G401 (cell line): ENCODE measurements at regions not wholly inside any gene's neighbourhood (a gene's known extent, or its start where the extent isn't known, plus 50 kb on each side); places are given as distances from the start of the nearest gene placed in this dataset.

Experiments used
- DNase-seq: peaks from one replicate; pipeline ENCODE4 v3.0.0-alpha.2; 2015; ENCODE audit warnings: low spot score
- in situ Hi-C: cut with HindIII; loops from 2 replicates; pipeline ENCODE4 v1.10.0; 2016; ENCODE audit warnings: low sequenced_read_pairs, mixed read lengths

DNA sequence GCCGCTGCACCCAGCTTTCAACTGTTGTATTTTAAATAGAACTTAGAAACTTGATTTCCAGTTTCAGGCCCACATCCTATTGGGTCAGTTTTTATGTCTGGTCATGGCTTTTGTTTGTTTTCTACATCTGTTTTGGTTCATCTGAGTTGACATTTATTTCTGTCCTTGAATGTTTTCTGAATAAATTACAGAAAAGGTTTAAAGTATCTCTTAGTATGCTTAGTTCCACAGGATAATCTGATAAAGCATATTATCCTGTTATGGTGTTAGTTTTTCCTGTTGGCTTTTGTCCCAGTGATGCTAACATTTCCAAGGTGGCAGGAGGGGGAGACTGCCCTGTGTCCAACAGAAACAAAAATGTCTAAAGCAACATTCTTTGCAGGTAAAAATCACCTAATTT lies 733.2 kb downstream of the INHBA start:
- in situ Hi-C loops: no loop called here
- no peak for DNase-seq

DNA sequence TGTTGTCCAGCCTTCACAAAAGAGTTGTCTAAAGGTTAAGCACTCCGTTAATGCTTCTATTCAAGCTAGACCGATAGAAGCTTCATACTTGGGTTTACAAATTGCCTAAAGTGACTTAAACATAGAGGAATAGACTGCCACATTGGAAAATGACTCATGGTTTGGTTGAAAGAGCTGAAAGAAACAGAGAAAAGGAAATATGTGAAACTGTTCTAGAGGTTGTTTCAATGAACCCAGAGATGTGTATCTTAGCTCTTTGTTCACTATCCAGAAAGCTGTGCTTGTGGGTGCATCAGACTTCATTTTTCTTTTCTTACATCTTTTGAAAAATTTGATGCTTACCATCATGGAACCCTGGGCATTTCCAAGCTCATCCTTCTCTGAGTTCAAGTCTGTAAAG lies 736.2 kb downstream of the INHBA start:
- DNase-seq: no peak
- in situ Hi-C loops: no loop called here

DNA sequence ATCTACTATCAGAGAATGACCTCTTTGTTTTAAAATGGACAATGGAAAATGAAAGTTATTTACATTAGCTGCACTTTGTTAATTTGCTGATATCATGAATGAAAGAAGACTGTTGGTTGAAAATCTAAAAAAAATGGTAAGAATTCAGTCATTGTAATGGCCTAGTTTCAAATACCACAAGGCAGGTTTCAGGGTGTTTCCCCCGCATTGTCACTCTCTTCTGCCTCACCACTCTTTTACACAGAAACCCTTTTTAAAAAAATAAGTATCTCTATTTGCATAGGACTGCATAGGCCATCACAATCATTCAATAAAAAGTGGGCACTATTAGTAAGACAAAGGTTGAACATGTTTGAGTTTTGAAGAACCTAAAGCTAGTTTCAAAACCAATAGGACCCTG lies 737.1 kb downstream of the INHBA start:
- in situ Hi-C loops: no loop called here
- no peak for DNase-seq

DNA sequence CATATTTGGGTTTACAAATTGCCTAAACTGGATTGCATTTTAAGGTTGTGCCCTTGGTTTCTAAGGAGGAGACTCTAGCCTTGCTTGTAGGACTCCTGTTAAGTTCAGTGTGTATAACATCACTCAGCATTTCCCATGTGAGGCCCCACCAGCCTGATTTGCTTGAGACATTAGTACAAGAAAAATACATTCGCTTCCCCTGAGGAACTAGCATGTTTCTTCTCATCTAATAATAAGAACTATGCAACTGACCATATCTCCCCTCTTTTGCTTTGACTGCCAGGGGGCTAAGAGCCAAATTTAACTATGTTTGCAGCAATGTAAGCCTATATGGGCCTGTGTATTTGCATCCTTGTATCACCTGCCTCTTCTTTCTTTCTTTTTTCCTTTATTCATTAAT lies 737.9 kb downstream of the INHBA start:
- no peak for DNase-seq
- in situ Hi-C loops: no loop called here

DNA sequence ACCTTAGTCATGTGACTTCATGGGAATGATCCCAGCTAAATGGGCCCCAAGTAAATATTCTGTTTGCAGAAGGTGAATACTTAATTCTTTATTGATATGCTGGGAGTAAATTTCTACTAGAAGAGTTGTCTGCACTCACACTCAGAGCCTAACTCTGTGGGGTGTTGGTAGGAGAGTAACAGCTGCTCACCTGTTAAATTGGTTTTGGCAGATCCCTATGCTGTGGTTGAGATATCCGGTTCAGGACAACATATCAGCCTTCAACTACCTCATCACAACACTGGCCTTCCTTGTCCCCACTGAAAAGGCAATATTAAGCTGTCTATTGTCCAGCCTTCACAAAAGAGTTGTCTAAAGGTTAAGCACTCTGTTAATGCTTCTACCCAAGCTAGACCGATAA lies 738.3 kb downstream of the INHBA start:
- in situ Hi-C loops: no loop called here
- DNase-seq: no peak

DNA sequence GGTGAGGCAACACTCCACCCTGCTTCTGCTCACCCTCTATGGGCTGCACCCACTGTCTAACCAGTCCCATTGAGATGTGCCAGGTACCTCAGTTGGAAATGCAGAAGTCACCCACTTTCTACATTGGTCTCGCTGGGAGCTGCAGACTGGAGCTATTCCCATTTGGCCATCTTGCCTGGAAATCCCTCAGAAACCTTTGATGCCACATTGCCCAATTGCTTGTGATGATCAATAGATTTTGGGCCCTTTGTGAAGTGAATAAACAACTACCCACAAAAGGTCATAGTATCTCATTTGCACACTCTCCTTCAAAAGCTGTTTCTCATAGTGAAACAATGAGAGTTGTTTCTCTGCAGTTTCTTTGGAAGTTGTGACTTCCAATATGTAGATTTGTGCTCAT lies 742.9 kb downstream of the INHBA start:
- in situ Hi-C loops: no loop called here

DNA sequence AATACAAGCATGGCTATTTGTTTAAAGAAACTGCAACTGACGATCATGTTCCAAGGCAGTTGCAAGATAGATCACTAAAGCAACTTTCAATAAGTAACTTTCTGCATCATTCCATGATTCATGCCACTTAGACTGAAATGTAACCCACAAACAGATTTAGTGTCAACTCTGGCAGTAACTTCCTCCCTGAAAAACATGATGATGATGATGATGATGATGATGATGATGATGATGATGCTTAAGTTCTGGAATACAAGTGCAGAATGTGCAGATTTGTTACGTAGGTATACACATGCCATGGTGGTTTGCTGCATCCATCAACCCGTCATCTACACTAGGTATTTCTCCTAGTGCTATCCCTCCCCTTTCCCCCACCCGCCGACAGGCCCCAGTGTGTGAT lies 754.7 kb downstream of the INHBA start:
- in situ Hi-C loops: no loop called here
- no peak for DNase-seq

More for the DNA sequence above, 742.9 kb downstream of the INHBA start:
- no peak for DNase-seq

DNA sequence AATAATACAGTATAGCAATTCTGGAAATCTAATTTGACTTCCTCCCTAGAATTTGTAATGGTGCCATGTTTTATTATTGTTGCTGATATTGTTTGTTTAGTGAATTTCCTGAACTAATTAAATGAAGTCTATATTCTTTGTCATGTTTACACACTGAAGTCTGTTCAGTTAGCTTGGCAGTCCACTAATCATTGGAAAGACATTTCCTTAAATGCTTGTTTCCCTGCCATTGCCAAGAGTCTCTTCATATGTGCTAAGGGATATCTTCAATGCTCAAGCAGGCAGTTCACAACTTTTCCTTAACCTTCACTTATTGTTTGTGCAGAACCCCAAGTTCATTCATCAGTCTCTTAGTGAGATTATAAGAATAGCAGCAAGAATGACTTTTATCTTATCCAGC lies 755.3 kb downstream of the INHBA start:
- no peak for DNase-seq
- in situ Hi-C loops: no loop called here

DNA sequence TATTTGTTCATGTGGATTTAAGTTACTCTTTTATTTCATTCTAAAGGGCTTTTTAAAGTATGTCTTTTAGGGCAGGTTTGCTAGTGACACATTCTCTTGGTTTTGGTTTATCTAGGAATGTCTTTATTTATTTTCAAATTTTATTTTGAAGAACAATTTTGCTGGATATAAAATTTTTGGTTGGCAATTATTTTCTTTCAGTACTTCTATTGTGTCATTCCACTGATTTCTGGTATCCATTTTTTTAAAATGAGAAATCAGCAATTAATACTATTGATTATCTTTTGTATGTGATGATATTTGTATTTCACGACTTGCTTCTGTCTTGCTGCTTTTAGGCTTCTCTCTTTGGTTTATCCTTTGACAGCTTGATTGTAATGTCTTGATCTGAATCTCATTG lies 756.3 kb downstream of the INHBA start:
- in situ Hi-C loops: no loop called here
- no peak for DNase-seq

DNA sequence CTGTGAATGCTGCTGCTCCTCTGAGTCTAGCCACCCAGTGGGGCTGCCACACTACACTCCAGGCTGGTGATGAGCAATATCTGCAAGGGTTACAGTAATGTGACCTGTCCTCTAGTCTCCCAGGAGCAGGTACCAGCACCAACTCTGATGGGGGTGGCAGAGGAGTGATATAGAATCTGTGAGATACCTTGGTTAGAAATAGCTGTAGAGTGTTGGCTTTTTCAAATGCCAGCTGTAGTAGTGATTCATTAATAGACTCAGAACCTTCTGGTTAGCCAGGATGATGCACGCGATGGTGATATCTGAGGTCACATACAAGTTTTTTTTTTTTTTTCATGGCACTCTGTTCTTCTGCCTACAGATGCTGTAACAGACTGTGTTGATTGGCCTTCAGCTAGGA lies 757.1 kb downstream of the INHBA start:
- in situ Hi-C loops: no loop called here

DNA sequence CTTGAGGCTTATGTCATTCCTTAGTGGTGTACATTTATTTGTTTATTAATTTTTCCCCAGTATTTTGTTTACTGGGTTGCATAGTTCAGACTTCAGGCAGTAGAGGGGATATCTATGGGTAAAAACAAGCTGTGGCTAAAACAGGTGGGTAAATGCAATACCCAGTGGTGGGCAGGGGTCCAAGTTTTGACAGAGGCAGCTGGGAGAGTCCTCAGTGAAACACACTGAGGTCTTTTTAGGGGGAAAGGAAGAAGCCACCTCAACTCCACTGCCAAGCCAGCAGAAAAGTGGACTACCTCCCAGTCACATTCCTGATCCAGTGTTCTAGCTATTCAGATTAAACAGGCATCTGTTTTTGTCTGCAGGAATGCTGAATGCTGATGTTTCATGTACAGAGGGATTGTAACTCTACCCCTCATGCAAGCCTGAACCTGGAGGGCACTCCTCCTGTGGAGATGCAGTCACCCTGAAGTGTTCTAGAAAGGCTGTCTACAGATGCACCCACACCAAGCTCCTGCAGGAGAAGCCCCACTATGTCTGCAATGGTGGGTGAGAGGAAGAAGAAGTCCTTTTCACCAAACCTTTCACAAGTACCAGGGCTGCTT lies 757.8 kb downstream of the INHBA start:
- in situ Hi-C loops: no loop called here
- DNase-seq: no peak

More for the DNA sequence above, 757.1 kb downstream of the INHBA start:
- DNase-seq: no peak

DNA sequence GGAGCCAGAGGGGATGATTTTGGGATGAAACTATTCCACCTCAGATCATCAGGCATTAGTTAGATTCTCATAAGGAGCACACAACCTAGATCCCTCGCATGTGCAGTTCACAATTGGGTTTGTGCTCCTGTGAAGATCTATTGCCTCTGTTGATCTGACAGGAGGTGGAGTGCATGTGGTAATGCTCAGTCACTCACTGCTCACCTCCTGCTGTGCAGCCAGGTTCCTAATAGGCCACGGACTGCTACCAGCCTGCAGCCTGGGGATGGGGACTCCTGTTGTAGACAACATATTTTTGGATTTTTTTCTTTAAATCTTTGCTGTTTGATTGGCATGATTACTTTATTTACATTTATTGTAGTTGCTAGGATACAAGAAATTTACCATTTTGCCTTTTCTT lies 765.0 kb downstream of the INHBA start:
- in situ Hi-C loops: no loop called here

DNA sequence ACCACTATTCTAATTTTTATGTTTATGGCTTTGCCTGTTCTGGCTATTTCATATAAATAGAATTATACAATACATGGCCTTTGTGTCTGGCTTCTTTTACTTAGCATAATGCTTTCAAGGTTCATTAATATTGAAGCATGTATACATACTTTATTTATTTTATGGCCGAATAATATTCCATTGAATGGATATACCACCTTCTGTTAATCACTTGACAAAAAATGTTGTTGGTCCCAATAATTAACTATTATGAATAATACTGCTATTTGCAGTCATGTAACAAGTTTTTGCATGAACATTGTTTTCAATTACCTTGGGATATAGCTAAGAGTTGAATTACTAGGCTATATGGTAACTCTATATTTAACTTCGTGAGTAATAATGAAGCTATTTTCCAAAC lies 767.5 kb downstream of the INHBA start:
- no peak for DNase-seq

More for the DNA sequence above, 765.0 kb downstream of the INHBA start:
- DNase-seq: no peak

DNA sequence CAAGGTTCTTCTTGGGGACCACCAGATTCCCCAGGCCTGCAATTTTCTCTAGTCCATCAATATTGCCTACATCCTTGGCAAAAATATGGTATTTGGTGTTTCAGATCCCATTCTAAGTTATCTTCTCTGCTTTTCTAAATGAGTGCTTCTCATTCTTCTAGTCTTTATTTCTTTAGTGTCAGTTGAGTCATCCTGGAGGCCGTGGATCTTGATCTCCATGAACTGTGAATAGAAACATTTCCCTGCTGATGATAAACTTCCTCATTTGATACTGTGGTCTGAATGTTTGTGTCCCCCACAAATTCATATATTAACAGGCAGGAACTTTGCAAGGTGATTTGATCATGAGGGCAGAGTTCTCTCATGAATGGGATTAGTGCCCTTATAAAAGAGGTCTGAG lies 779.3 kb downstream of the INHBA start:
- DNase-seq: no peak
- in situ Hi-C loops: no loop called here

More for the DNA sequence above, 767.5 kb downstream of the INHBA start:
- in situ Hi-C loops: no loop called here

DNA sequence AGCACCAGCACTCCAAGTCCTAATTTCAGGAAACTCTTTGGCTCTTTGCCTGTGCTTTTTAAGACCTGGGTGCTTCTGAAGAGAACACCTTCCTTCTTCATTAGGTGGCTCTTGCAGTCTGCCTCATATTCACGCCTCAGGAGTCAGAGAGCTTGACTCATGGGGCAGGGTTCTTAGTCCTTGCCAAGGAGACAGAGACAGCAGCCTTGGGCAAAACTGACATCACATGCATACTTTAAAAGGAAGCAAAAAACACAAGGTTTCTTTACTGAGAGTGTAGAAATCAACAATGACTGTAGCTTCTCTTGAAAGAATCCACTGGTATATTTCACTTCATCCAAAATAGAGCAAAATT lies 780.6 kb downstream of the INHBA start:
- no peak for DNase-seq
- in situ Hi-C loops: no loop called here

DNA sequence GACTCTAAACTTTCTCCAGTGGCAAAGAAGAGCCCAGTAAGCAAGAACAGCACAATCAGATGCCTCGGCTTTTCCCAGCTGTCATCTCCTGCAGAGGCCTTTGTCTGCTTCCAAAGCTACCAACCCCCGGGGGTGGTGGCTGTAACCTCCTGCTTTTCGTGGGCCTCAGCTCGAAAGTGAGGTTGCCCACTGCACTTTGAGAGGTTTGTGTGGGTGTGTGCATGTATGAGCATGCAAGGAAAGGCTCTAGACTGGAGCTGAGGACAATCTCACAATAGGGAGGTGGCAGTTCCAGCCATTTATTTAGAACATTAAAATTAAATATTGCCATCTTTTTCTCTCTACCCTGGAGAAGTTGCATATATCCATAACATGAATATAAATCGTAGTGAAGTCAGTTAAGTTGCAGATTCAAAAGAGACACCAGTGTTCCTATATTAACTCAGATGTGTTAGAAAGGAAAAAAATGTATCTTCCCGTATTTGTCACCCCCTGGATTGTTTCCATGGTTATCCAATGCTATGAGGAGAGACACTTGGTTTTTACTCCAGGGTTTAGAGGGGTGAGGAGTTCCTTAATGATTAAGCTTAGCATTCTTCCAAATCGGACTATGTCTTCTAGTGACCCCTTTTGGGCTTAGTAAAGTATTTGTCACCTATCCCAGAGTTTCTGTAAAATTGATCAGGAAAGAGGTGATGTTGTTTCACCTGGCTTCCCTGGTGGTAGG lies 781.1 kb downstream of the INHBA start:
- DNase-seq: no peak
- in situ Hi-C loops: no loop called here

DNA sequence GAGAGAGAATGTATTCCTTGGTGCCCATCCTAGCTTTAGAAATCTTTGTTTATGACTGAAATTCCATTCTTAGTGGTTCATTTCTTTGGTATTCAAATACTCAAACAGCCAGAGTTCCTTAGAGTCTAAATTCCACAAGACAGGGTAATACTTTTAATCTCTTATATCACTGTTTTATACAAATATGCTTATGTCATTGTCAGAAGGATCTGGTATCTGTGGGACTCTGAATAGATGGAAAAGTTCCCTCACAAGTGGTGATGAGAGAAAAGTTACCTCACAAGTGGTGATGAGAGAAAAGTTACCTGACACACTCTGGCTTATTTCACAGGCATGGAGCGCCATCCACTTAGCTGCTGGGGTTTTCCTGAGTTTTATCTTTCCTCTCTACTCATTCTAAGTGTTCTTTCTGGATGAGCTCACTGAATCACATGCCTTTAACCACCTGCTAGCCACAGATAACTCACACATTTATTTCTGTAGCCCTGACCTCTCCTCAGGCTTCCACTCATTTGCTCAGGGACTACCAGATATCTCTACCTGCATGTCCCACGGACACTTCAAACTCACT lies 784.0 kb downstream of the SUGCT start:
- in situ Hi-C loops: no loop called here
- DNase-seq: no peak

DNA sequence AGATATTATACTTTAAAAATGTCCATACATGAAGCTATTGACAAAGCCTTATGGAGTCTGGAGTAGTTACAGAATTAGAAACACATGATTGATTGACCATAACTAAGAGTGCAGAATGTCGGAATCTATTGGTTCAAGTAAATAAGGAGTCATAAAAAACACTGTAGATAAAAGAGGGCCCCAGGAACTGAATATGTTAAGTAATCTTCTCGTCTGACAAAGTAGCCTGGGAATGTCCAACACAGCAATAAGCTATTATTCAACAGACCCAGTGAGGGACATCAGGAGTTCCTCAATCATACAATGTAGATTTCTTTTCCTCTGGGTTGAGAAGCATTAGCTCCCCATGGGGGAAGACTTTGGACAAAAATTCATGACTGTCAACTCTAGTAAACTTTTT lies 782.0 kb downstream of the SUGCT start:
- DNase-seq: no peak
- in situ Hi-C loops: no loop called here

DNA sequence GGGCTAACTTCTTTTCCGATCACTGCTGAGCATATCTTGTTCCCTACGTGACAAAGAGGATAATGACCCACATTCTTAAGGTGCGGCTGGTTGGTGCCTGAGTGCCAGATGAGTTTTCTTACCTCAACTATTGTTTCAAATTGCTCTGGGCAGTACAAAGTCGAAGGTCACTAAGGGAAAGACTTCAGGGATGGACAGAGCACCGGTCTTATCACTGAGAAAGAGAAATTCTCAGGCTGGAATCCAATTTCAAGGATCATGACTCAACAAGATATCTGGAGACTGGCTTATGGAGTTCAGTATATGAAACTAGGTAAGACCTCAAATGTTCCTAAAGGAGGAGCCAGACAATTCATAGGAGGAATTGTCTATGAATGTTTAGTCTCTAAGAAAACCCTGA lies 780.3 kb downstream of the SUGCT start:
- in situ Hi-C loops: no loop called here

More for the DNA sequence above, 780.3 kb downstream of the SUGCT start:
- no peak for DNase-seq
